Activated CD8-positive, alpha-beta T cell treated with anti-CD3 and anti-CD28 coated beads, Interleukin-2, amount 10 ng/mL, durations not matched to agents 7 days and 5 days (primary cell): ENCODE measurements at regions not wholly inside any gene's neighbourhood (a gene's known extent, or its start where the extent isn't known, plus 50 kb on each side); places are given as distances from the start of the nearest gene placed in this dataset.

Experiments
- ATAC-seq: fragments of 150-1000 bp; cut with Tn5 transposase; one replicate; pipeline ENCODE4 v1.10.0; 2021; ENCODE audit warnings: moderate library complexity
- CTCF ChIA-PET: fragments of 350-600 bp; sonication (Branson Sonifier 250); formaldehyde crosslinking; loops from one replicate; lab custom pipeline; 2021; ENCODE audit warnings: antibody characterized with exemption; lab: Charles Lee
- POLR2A ChIA-PET: fragments of 350-600 bp; sonication (Branson Sonifier 250); formaldehyde crosslinking; loops from one replicate; lab custom pipeline; 2021; ENCODE audit warnings: antibody characterized with exemption; lab: Charles Lee
- DNase-seq: peaks from one replicate; pipeline ENCODE4 v3.0.0-alpha.2; 2020
- H3K27ac Mint-ChIP-seq: one replicate; pipeline ENCODE4 v1.8.0; 2021; ENCODE audit warnings: mild to moderate bottlenecking, mixed read lengths
- H3K27me3 Mint-ChIP-seq: one replicate; pipeline ENCODE4 v1.8.0; 2021; ENCODE audit warnings: low read depth, mixed read lengths
- H3K36me3 Mint-ChIP-seq: one replicate; pipeline ENCODE4 v1.8.0; 2021; ENCODE audit warnings: low read depth, mixed read lengths
- H3K4me1 Mint-ChIP-seq: one replicate; pipeline ENCODE4 v1.8.0; 2021; ENCODE audit warnings: low read depth, mixed read lengths
- H3K4me3 Mint-ChIP-seq: one replicate; pipeline ENCODE4 v1.8.0; 2021; ENCODE audit warnings: mild to moderate bottlenecking, mixed read lengths
- H3K9me3 Mint-ChIP-seq: one replicate; pipeline ENCODE4 v1.8.0; 2022; ENCODE audit warnings: mixed read lengths; ENCODE audit not compliant: insufficient read depth

DNA sequence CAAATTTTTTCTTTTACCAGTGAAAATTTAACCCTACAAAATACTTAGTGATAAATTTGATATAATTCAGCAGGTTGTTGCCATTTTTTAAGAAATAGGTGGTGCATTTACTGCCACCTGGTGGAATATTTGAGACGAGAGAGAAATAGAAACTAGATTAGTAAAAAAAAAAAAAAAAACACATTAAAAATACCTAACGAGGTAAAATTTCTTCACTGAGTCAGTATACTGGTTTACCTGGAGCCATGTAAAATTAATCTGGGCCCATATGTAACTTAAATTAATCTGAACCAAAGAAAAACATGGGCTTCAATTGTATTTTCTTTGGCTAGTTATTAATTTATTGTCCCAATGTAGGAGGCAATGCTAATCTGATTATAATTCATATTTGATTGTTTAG is 520.8 kb downstream of the EPM2A start:
- no peak for DNase-seq
- Mint-ChIP-seq H3K9me3 (no peaks in the 10 kb centered on the region), H3K27ac (no peak overlapping the region), H3K27me3 (peaks cover 3% of the 10 kb centered on the region), H3K4me1 (no peaks in the 10 kb centered on the region), H3K36me3 (no peaks in the 10 kb centered on the region), H3K4me3 (no peak overlapping the region)
- no peak for ATAC-seq
- POLR2A ChIA-PET = no interaction called here
- CTCF ChIA-PET = no interaction called here

- CTCF ChIA-PET = no interaction called here
- no peak overlapping the region for H3K4me3 Mint-ChIP-seq
- no peak for ATAC-seq
Measured at GRCh38 chr6:145224450-145224849, 510.9 kb downstream of the EPM2A start.

DNA sequence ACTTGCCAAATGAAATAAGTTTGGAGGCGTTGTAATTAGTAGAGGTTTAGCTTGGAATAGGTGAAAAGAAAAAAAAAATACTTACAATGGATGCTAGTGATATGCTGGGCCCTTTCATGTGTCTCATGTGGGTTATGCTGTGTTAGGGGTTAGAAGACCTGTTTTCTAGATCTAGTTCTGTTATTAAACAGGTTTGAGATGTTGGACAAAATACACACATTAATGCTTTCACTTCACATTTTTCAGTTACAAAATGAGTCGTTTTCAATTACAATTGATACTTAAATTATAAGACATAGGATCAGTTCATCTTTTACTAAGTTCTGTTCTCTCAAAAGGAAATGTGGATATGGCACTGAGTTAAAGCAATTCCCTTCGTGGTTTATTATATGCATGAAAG is 509.8 kb downstream of the EPM2A start:
- Mint-ChIP-seq H3K4me1 (no peaks in the 10 kb centered on the region), H3K27ac (no peak overlapping the region), H3K4me3 (no peak overlapping the region), H3K9me3 (no peaks in the 10 kb centered on the region), H3K36me3 (no peaks in the 10 kb centered on the region), H3K27me3 (no peaks in the 10 kb centered on the region)
- ATAC-seq = no peak
- no peak for DNase-seq
- POLR2A ChIA-PET = no interaction called here
- CTCF ChIA-PET = no interaction called here

More at GRCh38 chr6:145224450-145224849, 510.9 kb downstream of the EPM2A start:
- no peak for DNase-seq
- no peaks in the 10 kb centered on the region for H3K4me1 Mint-ChIP-seq
- POLR2A ChIA-PET = no interaction called here
- no peaks in the 10 kb centered on the region for H3K9me3 Mint-ChIP-seq
- no peaks in the 10 kb centered on the region for H3K27me3 Mint-ChIP-seq
- no peaks in the 10 kb centered on the region for H3K36me3 Mint-ChIP-seq
- no peak overlapping the region for H3K27ac Mint-ChIP-seq

DNA sequence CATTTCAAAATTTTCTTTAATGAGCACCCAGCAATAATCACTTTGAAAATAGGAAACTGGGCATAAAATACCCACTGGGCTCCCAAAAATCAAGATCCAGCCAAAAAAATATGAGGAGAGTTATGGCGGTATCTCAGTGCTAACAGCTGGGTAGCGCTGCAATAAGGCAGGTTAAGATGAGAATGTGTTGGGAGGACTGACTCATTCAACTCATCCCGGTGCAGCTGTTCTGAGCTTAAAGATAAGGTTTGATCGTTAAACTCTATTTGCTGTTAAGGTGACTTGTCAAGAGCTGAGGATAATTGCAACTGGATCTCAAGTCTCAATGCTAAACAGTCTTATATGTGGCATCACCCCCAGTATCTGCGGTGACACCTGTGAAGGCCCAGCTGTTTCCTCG is 507.7 kb downstream of the EPM2A start:
- H3K27me3 Mint-ChIP-seq = no peaks in the 10 kb centered on the region
- no peaks in the 10 kb centered on the region for H3K36me3 Mint-ChIP-seq
- CTCF ChIA-PET = interaction anchor here (0.8 kb wide), 1 partner anchor 643 kb away, joined by 3 read pairs; no protein-coding TSS in a partner anchor
- POLR2A ChIA-PET = interaction anchor here (0.7 kb wide), 1 partner anchor 550 kb away, joined by 3 read pairs; no protein-coding TSS in a partner anchor
- ATAC-seq = no peak
- DNase-seq = no peak
- no peaks in the 10 kb centered on the region for H3K4me1 Mint-ChIP-seq
- no peaks in the 10 kb centered on the region for H3K9me3 Mint-ChIP-seq
- H3K4me3 Mint-ChIP-seq = no peak overlapping the region
- no peak overlapping the region for H3K27ac Mint-ChIP-seq

DNA sequence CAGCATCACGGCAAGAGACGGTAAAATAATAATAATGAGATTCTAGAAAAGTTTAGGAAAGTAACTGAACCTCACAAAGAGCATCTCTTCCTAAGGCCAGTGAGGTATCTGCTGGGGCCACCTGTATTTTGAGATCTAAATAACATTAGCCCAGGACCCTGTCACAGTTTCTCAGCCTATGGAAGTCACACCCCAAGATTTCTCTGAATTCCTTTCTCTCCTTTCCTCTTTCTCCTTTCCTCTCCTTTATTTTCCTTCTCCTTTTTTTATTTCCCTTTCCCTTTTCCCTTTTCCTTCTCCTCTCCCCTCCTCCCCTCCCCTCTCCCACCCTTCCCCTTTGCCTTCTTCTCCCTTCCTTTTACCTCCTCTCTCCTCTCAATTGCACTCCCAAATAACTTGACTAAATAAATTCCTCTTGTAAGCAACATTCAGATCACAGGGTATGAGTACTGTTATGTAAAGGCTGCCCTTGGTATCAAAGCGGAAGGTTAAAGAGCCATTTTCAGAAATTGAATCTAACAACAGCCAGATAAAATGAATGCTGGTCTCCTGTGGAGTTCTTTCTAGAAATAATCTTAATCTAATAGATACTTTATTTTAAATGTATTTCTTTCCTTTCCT is 506.2 kb downstream of the EPM2A start:
- Mint-ChIP-seq H3K27ac (no peak overlapping the region), H3K4me1 (no peaks in the 10 kb centered on the region), H3K36me3 (no peaks in the 10 kb centered on the region), H3K4me3 (no peak overlapping the region), H3K27me3 (no peaks in the 10 kb centered on the region), H3K9me3 (no peaks in the 10 kb centered on the region)
- ATAC-seq (no peak), DNase-seq (no peak)
- ChIA-PET CTCF (no interaction called here), POLR2A (no interaction called here)

DNA sequence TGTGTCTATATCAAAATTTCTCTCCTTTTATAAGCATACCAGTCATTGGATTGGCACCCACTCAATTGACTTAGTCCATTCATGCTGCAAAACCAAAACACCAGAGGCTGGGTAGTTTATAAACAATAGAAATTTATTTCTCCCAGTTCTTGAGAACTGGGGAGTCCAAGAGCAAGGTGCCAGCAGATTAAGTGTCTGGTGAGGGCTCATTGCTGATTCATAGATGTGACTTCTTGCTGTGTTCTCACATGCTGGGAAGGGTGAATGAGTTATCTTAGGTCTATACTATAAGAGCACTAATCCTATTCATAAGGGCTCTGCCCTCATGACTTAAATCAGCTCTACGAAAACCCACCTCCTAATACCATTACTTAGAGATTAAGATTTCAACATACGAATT is 501.4 kb downstream of the EPM2A start:
- Mint-ChIP-seq H3K9me3 (no peaks in the 10 kb centered on the region), H3K27ac (no peak overlapping the region), H3K4me1 (no peaks in the 10 kb centered on the region), H3K27me3 (peaks cover 3% of the 10 kb centered on the region), H3K36me3 (no peaks in the 10 kb centered on the region), H3K4me3 (no peak overlapping the region)
- ChIA-PET CTCF (no interaction called here), POLR2A (no interaction called here)
- DNase-seq (no peak), ATAC-seq (no peak)

DNA sequence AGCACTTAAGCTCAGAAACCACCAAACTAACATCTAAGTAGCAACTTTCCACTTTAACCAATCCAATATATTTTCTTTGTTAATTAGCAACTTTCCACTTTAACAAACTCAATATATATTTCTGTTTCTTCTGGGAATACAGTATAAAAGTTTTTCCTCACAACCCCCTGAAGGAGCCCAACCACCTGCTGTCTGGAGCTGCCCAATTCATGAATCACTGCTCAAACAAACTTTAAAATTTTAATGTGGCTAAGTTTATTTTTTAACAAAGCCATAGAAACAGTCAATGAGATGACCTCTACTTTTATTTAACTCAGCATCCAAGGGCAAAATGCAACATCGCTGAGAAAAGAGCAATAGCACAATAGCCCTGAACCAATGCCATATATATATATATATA is 500.1 kb downstream of the EPM2A start:
- DNase-seq (no peak), ATAC-seq (no peak)
- Mint-ChIP-seq H3K9me3 (no peaks in the 10 kb centered on the region), H3K27me3 (peaks cover 3% of the 10 kb centered on the region), H3K4me1 (no peaks in the 10 kb centered on the region), H3K27ac (no peak overlapping the region), H3K4me3 (no peak overlapping the region), H3K36me3 (no peaks in the 10 kb centered on the region)
- ChIA-PET POLR2A (no interaction called here), CTCF (no interaction called here)

DNA sequence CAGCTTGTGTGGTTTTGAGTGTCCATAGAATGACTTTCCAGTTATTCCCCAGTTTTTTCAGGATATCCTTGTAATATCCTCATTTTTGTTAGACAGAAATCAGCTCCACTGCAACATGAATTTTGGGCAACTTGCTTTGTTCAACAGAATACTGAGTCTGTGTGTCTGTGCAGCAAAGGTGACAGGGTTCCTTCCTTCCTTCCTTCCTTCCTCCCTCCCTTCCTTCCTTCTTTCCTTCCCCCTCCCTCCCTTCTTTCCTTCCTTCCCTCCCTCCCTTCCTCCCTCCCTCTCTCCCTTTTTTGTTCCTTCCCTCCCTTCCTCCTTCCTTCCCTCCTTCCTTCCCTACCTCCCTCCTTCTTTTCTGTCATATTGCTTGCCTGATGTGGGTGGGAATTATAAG is 496.5 kb downstream of the EPM2A start:
- Mint-ChIP-seq H3K9me3 (no peaks in the 10 kb centered on the region), H3K4me1 (no peaks in the 10 kb centered on the region), H3K27ac (no peak overlapping the region), H3K4me3 (no peak overlapping the region), H3K27me3 (peaks cover 3% of the 10 kb centered on the region), H3K36me3 (no peaks in the 10 kb centered on the region)
- no peak for DNase-seq
- CTCF ChIA-PET = no interaction called here
- ATAC-seq = no peak
- POLR2A ChIA-PET = no interaction called here

DNA sequence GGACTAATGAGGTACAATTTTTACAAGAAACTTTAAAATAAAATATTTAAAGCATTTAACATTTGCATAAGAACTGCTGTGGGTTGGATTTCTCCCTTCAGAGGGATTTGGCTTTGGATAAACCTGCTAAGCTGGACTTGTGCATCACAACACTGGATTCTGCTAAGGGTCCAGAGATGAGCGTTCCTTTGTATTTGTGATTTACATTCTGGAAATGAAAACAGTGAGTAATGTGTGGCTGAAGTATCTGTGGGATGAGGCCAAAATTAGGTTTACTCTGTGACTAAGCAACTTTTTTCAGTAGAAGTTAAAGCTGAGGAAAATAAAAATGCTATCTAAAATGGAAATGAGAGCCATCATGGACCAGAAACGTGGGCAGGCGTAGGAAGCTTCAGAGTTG is 494.3 kb downstream of the EPM2A start:
- DNase-seq = no peak
- CTCF ChIA-PET = no interaction called here
- Mint-ChIP-seq H3K4me1 (no peaks in the 10 kb centered on the region), H3K9me3 (no peaks in the 10 kb centered on the region), H3K27ac (no peak overlapping the region), H3K36me3 (no peaks in the 10 kb centered on the region), H3K4me3 (no peak overlapping the region), H3K27me3 (peaks cover under 1% of the 10 kb centered on the region)
- no peak for ATAC-seq
- POLR2A ChIA-PET = no interaction called here

- no peak overlapping the region for H3K27ac Mint-ChIP-seq
Measured at GRCh38 chr6:145241721-145242120, 493.6 kb downstream of the EPM2A start.

GRCh38 chr6:145244349-145245100 is 490.8 kb downstream of the EPM2A start:
- POLR2A ChIA-PET = no interaction called here
- Mint-ChIP-seq H3K4me3 (no peak overlapping the region), H3K4me1 (no peaks in the 10 kb centered on the region), H3K36me3 (no peaks in the 10 kb centered on the region), H3K27ac (no peak overlapping the region), H3K27me3 (no peaks in the 10 kb centered on the region), H3K9me3 (peaks cover 3% of the 10 kb centered on the region)
- CTCF ChIA-PET = no interaction called here
- ATAC-seq = no peak
- no peak for DNase-seq

More at GRCh38 chr6:145241721-145242120, 493.6 kb downstream of the EPM2A start:
- no peaks in the 10 kb centered on the region for H3K36me3 Mint-ChIP-seq
- H3K4me3 Mint-ChIP-seq = no peak overlapping the region
- no peak for DNase-seq
- POLR2A ChIA-PET = no interaction called here
- no peaks in the 10 kb centered on the region for H3K9me3 Mint-ChIP-seq
- no peak for ATAC-seq
- CTCF ChIA-PET = no interaction called here
- H3K27me3 Mint-ChIP-seq = no peaks in the 10 kb centered on the region
- H3K4me1 Mint-ChIP-seq = no peaks in the 10 kb centered on the region

GRCh38 chr6:145245119-145245518 is 490.2 kb downstream of the EPM2A start:
- ATAC-seq (no peak), DNase-seq (no peak)
- H3K27ac Mint-ChIP-seq = no peak overlapping the region
- H3K4me3 Mint-ChIP-seq = no peak overlapping the region
- H3K36me3 Mint-ChIP-seq = no peaks in the 10 kb centered on the region
- CTCF ChIA-PET = no interaction called here
- H3K9me3 Mint-ChIP-seq = peaks cover 3% of the 10 kb centered on the region
- no peaks in the 10 kb centered on the region for H3K4me1 Mint-ChIP-seq
- H3K27me3 Mint-ChIP-seq = no peaks in the 10 kb centered on the region
- POLR2A ChIA-PET = no interaction called here
